H1 (cell line): ENCODE measurements at regions not wholly inside any gene's neighbourhood (a gene's known extent, or its start where the extent isn't known, plus 50 kb on each side); places are given as distances from the start of the nearest gene placed in this dataset.

Source experiments
- KDM5A ChIP-seq: fragments of 200-600 bp; IDR thresholded peaks from 2 replicates; pipeline ENCODE4 v1.7.1; 2012; ENCODE audit warnings: mild to moderate bottlenecking, low read length, inconsistent platforms, mixed read lengths
- TAF1 ChIP-seq: IDR thresholded peaks from 2 replicates; pipeline ENCODE4 v1.6.1; 2011; ENCODE audit warnings: mild to moderate bottlenecking, low read depth, low read length
- TEAD4 ChIP-seq: IDR thresholded peaks from 2 replicates; pipeline ENCODE4 v1.6.1; 2012; ENCODE audit warnings: low read depth, low read length, inconsistent platforms, mixed read lengths
- TF ChIP-seq, protein P1 (sequence below): fragments of 300-600 bp; sonication (generic); IDR thresholded peaks from 2 replicates; pipeline ENCODE4 v1.7.1; 2012; ENCODE audit warnings: low read length, moderate library complexity, mild to moderate bottlenecking, inconsistent platforms; ENCODE audit not compliant: insufficient replicate concordance

DNA sequence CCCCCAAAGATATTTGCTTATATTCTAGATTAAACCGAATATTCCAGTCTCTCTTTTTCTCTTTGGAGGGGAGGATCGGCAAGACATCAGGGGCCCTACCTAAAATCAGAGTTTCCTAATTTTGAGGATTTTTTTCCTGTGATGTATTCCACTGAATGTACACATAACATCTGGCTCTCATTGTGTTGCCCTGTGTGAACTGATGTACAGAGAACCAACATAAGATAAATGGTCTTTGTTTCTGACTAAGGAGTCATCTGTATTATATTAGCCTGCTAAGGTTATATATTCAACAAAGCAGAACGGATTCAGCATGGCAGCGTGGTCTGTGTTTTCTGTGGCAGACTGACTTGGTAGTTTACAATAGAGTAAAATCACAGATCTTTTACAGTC, 114.8 kb upstream of the NCAM2 start (continued):
- TF ChIP-seq, protein P1, sequence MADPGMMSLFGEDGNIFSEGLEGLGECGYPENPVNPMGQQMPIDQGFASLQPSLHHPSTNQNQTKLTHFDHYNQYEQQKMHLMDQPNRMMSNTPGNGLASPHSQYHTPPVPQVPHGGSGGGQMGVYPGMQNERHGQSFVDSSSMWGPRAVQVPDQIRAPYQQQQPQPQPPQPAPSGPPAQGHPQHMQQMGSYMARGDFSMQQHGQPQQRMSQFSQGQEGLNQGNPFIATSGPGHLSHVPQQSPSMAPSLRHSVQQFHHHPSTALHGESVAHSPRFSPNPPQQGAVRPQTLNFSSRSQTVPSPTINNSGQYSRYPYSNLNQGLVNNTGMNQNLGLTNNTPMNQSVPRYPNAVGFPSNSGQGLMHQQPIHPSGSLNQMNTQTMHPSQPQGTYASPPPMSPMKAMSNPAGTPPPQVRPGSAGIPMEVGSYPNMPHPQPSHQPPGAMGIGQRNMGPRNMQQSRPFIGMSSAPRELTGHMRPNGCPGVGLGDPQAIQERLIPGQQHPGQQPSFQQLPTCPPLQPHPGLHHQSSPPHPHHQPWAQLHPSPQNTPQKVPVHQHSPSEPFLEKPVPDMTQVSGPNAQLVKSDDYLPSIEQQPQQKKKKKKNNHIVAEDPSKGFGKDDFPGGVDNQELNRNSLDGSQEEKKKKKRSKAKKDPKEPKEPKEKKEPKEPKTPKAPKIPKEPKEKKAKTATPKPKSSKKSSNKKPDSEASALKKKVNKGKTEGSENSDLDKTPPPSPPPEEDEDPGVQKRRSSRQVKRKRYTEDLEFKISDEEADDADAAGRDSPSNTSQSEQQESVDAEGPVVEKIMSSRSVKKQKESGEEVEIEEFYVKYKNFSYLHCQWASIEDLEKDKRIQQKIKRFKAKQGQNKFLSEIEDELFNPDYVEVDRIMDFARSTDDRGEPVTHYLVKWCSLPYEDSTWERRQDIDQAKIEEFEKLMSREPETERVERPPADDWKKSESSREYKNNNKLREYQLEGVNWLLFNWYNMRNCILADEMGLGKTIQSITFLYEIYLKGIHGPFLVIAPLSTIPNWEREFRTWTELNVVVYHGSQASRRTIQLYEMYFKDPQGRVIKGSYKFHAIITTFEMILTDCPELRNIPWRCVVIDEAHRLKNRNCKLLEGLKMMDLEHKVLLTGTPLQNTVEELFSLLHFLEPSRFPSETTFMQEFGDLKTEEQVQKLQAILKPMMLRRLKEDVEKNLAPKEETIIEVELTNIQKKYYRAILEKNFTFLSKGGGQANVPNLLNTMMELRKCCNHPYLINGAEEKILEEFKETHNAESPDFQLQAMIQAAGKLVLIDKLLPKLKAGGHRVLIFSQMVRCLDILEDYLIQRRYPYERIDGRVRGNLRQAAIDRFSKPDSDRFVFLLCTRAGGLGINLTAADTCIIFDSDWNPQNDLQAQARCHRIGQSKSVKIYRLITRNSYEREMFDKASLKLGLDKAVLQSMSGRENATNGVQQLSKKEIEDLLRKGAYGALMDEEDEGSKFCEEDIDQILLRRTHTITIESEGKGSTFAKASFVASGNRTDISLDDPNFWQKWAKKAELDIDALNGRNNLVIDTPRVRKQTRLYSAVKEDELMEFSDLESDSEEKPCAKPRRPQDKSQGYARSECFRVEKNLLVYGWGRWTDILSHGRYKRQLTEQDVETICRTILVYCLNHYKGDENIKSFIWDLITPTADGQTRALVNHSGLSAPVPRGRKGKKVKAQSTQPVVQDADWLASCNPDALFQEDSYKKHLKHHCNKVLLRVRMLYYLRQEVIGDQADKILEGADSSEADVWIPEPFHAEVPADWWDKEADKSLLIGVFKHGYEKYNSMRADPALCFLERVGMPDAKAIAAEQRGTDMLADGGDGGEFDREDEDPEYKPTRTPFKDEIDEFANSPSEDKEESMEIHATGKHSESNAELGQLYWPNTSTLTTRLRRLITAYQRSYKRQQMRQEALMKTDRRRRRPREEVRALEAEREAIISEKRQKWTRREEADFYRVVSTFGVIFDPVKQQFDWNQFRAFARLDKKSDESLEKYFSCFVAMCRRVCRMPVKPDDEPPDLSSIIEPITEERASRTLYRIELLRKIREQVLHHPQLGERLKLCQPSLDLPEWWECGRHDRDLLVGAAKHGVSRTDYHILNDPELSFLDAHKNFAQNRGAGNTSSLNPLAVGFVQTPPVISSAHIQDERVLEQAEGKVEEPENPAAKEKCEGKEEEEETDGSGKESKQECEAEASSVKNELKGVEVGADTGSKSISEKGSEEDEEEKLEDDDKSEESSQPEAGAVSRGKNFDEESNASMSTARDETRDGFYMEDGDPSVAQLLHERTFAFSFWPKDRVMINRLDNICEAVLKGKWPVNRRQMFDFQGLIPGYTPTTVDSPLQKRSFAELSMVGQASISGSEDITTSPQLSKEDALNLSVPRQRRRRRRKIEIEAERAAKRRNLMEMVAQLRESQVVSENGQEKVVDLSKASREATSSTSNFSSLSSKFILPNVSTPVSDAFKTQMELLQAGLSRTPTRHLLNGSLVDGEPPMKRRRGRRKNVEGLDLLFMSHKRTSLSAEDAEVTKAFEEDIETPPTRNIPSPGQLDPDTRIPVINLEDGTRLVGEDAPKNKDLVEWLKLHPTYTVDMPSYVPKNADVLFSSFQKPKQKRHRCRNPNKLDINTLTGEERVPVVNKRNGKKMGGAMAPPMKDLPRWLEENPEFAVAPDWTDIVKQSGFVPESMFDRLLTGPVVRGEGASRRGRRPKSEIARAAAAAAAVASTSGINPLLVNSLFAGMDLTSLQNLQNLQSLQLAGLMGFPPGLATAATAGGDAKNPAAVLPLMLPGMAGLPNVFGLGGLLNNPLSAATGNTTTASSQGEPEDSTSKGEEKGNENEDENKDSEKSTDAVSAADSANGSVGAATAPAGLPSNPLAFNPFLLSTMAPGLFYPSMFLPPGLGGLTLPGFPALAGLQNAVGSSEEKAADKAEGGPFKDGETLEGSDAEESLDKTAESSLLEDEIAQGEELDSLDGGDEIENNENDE: no peak
- TF ChIP-seq TAF1: no peak
- no peak for TF ChIP-seq KDM5A
- TF ChIP-seq TEAD4: no peak
